ENCODE measurements at regions not wholly inside any gene's neighbourhood (a gene's known extent, or its start where the extent isn't known, plus 50 kb on each side); places are given as distances from the start of the nearest gene placed in this dataset.

- TF ChIP-seq MAZ (IDR thresholded peaks at IDR 0.05; ENCODE audit: borderline replicate concordance, low read depth, low read length) (no peak), CTCF (conservative IDR thresholded peaks at IDR 0.05; ENCODE audit: low read depth, low read length) (no peak), POLR2A (IDR thresholded peaks at IDR 0.05; ENCODE audit: low read depth, low read length) (no peak), RFX5 (IDR thresholded peaks at IDR 0.05; ENCODE audit: low read depth, low read length) (no peak), SMC3 (IDR thresholded peaks at IDR 0.05; ENCODE audit: low read depth, low read length) (no peak), ELK1 (IDR thresholded peaks at IDR 0.05; ENCODE audit: borderline replicate concordance, low read depth, low read length) (no peak)
- TF ChIP-seq, protein P1, sequence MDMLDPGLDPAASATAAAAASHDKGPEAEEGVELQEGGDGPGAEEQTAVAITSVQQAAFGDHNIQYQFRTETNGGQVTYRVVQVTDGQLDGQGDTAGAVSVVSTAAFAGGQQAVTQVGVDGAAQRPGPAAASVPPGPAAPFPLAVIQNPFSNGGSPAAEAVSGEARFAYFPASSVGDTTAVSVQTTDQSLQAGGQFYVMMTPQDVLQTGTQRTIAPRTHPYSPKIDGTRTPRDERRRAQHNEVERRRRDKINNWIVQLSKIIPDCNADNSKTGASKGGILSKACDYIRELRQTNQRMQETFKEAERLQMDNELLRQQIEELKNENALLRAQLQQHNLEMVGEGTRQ (IDR thresholded peaks at IDR 0.05; ENCODE audit: low read depth, low read length) = no peak
Observed at GRCh38 chr13:60273971-60274527, 110.3 kb upstream of the DIAPH3 start.

All from IMR-90 (cell line).